Loucy (cell line): ENCODE measurements at regions not wholly inside any gene's neighbourhood (a gene's known extent, or its start where the extent isn't known, plus 50 kb on each side); places are given as distances from the start of the nearest gene placed in this dataset.

Source experiments
- CTCF ChIP-seq: fragments of 200-600 bp; sonication (generic); conservative IDR thresholded peaks from 2 replicates; pipeline ENCODE4 v1.5.1; 2014; ENCODE audit warnings: mild to moderate bottlenecking, antibody characterized with exemption, low read length
- EZH2phosphoT487 ChIP-seq: fragments of 200-600 bp; IDR thresholded peaks from 2 replicates; pipeline ENCODE4 v1.6.1; 2018; ENCODE audit warnings: antibody characterized with exemption, mild to moderate bottlenecking, moderate library complexity, borderline replicate concordance

- no peak for TF ChIP-seq CTCF
- no peak for TF ChIP-seq EZH2phosphoT487
Measured at GRCh38 chr1:113226148-113226547, 153.2 kb downstream of the LRIG2 start.
